RWPE2 (cell line): ENCODE measurements at regions not wholly inside any gene's neighbourhood (a gene's known extent, or its start where the extent isn't known, plus 50 kb on each side); places are given as distances from the start of the nearest gene placed in this dataset.
"Not testable (repeated sequence)": the region's sequence is repeated elsewhere in the genome, so short reads cannot be mapped to it uniquely, and the experiment has no call there.

Experiments used
- ATAC-seq: fragments of 200-7000 bp; cut with Tn5 transposase; 3 replicates; pipeline ENCODE4 v1.9.1; 2021; ENCODE audit warnings: low read depth
- DNase-seq: peaks from one replicate; pipeline ENCODE4 v3.0.0-alpha.2; 2020; ENCODE audit warnings: low spot score
- H3K27ac ChIP-seq: fragments of 450-650 bp; 2 replicates; pipeline ENCODE4 v1.5.1; 2017; ENCODE audit warnings: mild to moderate bottlenecking; ENCODE audit not compliant: poor library complexity, severe bottlenecking
- H3K27me3 ChIP-seq: fragments of 250-450 bp; sonication (Bioruptor Pico); 2 replicates; pipeline ENCODE4 v1.5.1; 2021; ENCODE audit warnings: mild to moderate bottlenecking, moderate library complexity; ENCODE audit not compliant: insufficient read depth, poor library complexity, severe bottlenecking
- H3K36me3 ChIP-seq: fragments of 250-450 bp; sonication (Bioruptor Pico); 2 replicates; pipeline ENCODE4 v1.5.1; 2020; ENCODE audit warnings: low read depth, mild to moderate bottlenecking, moderate library complexity
- H3K4me1 ChIP-seq: fragments of 250-450 bp; sonication (Bioruptor Pico); 2 replicates; pipeline ENCODE4 v1.5.1; 2021; ENCODE audit warnings: mild to moderate bottlenecking, moderate library complexity; ENCODE audit not compliant: insufficient read depth, poor library complexity, severe bottlenecking
- H3K4me3 ChIP-seq: fragments of 250-450 bp; sonication (Bioruptor Pico); 2 replicates; pipeline ENCODE4 v1.5.1; 2021; ENCODE audit warnings: mild to moderate bottlenecking, moderate library complexity; ENCODE audit not compliant: severe bottlenecking
- H3K9me3 ChIP-seq: fragments of 250-450 bp; sonication (Bioruptor Pico); 2 replicates; pipeline ENCODE4 v1.5.1; 2021; ENCODE audit warnings: mild to moderate bottlenecking, moderate library complexity; ENCODE audit not compliant: severe bottlenecking
- TF ChIP-seq, protein P1 (sequence below): fragments of 450-650 bp; IDR thresholded peaks from one replicate; pipeline ENCODE4 v1.5.1; 2017; ENCODE audit warnings: mild to moderate bottlenecking, moderate library complexity; ENCODE audit not compliant: poor library complexity, severe bottlenecking

DNA sequence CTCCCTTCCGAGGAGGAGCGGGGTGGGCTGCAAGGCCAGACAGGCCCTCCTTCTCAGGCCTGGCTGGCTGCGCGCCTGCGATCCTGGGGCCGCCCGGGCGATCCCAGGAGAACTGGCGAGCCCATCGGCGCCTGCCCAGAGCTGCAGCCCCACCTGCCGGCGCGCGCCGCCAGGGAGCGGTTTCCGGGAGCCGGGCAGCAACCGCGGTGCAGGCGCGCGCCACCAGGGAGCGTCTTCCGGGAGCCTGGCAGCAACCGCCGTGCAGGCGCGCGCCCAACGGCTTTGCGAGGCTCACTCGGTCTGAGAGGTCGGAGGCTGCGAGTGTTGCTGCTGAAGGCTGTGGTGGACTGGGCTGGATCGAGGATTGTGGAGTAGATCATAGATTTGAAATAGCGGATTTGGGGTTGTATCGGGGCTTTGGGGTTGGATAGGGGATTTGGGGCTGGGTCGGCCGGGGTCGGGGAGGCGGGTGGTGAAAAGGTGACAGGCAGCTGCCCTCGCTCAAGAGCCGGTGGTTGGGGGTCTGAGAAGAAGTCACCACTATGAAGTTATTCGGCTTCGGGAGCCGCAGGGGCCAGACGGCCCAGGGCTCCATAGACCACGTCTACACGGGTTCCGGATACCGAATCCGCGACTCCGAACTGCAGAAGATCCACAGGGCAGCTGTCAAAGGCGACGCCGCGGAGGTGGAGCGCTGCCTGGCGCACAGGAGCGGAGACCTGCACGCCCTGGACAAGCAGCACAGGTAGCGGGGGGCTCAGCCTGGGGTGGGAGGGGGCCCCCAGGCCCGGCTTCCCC lies 668.9 kb downstream of the SPATA31A6 start:
- not testable (repeated sequence) for H3K36me3 ChIP-seq, H3K27ac ChIP-seq, H3K9me3 ChIP-seq, H3K4me1 ChIP-seq, H3K27me3 ChIP-seq
- peak; percentile 91 for ATAC-seq
- peak; percentile 70 for DNase-seq
- H3K4me3 ChIP-seq: peak overlapping the region; percentile 31
- TF ChIP-seq, protein P1, sequence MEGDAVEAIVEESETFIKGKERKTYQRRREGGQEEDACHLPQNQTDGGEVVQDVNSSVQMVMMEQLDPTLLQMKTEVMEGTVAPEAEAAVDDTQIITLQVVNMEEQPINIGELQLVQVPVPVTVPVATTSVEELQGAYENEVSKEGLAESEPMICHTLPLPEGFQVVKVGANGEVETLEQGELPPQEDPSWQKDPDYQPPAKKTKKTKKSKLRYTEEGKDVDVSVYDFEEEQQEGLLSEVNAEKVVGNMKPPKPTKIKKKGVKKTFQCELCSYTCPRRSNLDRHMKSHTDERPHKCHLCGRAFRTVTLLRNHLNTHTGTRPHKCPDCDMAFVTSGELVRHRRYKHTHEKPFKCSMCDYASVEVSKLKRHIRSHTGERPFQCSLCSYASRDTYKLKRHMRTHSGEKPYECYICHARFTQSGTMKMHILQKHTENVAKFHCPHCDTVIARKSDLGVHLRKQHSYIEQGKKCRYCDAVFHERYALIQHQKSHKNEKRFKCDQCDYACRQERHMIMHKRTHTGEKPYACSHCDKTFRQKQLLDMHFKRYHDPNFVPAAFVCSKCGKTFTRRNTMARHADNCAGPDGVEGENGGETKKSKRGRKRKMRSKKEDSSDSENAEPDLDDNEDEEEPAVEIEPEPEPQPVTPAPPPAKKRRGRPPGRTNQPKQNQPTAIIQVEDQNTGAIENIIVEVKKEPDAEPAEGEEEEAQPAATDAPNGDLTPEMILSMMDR: peak; percentile 59

DNA sequence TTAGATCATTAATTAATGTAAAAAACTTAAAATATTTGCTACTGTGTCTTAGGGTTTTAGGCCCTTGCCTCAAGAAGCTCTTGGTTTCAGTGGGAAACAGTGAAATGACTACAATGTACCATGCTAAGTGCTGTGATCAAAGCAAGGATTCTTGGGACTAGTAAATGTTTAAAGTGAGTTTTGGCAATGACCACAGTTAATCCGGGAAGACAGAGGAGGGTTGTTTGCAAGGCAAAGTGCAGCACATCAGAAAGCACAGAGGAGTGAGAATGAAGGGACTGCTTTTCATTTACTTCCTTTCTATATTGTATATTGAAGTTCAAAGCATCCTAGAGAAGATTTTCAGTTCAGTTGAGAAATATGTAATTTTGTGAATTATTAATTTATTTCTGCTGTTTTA lies 676.7 kb downstream of the SPATA31A6 start:
- not testable (repeated sequence) for H3K4me1 ChIP-seq, H3K9me3 ChIP-seq, DNase-seq, H3K27ac ChIP-seq, H3K4me3 ChIP-seq, H3K36me3 ChIP-seq, H3K27me3 ChIP-seq, ATAC-seq

DNA sequence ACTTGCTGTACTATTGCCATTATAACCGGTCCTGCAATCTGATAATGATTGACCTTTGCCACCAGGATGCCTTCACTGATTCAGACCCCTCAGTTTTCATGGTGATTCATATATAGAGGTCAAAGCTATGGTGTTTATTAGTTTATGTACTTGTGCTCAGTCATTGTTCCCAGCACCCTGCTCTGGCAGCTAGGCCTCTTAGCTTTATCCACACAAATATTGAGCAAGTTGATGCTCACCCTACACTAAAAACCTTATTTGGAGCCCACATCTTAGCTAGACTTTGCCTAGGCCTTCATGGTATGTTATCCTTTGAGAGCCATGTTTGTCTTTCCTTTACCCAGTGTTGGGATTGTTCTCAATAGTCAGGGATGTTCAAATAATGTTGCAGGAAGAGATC lies 679.0 kb downstream of the SPATA31A6 start:
- not testable (repeated sequence) for ATAC-seq, H3K9me3 ChIP-seq, H3K27ac ChIP-seq

More for the DNA sequence above, 679.0 kb downstream of the SPATA31A6 start:
- not testable (repeated sequence) for H3K4me1 ChIP-seq, H3K36me3 ChIP-seq, DNase-seq, H3K27me3 ChIP-seq, H3K4me3 ChIP-seq
